RWPE1 (cell line): ENCODE measurements at regions not wholly inside any gene's neighbourhood (a gene's known extent, or its start where the extent isn't known, plus 50 kb on each side); places are given as distances from the start of the nearest gene placed in this dataset.

Experiments used
- CTCF ChIA-PET: fragments of 350-600 bp; sonication (Branson Sonifier 250); formaldehyde crosslinking; extraction: SDS; loops from one replicate; lab custom pipeline; 2021; lab: Yijun Ruan, JAX
- POLR2A ChIA-PET: fragments of 400-600 bp; formaldehyde crosslinking; extraction: SDS; loops from one replicate; lab custom pipeline; 2020; ENCODE audit warnings: antibody characterized with exemption; ENCODE audit not compliant: low non-redundant PET; lab: Yijun Ruan, JAX
- DNase-seq: peaks from one replicate; pipeline ENCODE4 v3.0.0; 2012; ENCODE audit warnings: low spot score
- H3K27ac ChIP-seq: fragments of 450-650 bp; 2 replicates; pipeline ENCODE4 v1.5.1; 2017
- CTCF ChIP-seq: fragments of 450-650 bp; conservative IDR thresholded peaks from 2 replicates; pipeline ENCODE4 v1.5.1; 2017; ENCODE audit warnings: low read depth, mild to moderate bottlenecking

- no peak for DNase-seq
- CTCF ChIA-PET: no interaction called here
- POLR2A ChIA-PET: no interaction called here
- TF ChIP-seq CTCF: no peak
- no peak overlapping the region for H3K27ac ChIP-seq
Observed at GRCh38 chr3:144791034-144791433, 819.4 kb downstream of the DIPK2A start.

GRCh38 chr3:144801890-144802289 lies 830.3 kb downstream of the DIPK2A start:
- ChIA-PET CTCF (interaction anchor here (0.6 kb wide), 2 partner anchors 83 to 501 kb away, joined by 3 to 4 read pairs; no protein-coding TSS in a partner anchor), POLR2A (no interaction called here)
- DNase-seq: no peak
- H3K27ac ChIP-seq: no peak overlapping the region
- no peak for TF ChIP-seq CTCF

GRCh38 chr3:144809380-144809779 lies 837.8 kb downstream of the DIPK2A start:
- ChIA-PET CTCF (no interaction called here), POLR2A (no interaction called here)
- no peak overlapping the region for H3K27ac ChIP-seq
- TF ChIP-seq CTCF: no peak
- DNase-seq: no peak

GRCh38 chr3:144810160-144810559 lies 838.5 kb downstream of the DIPK2A start:
- CTCF ChIA-PET: interaction anchor here (0.6 kb wide), 1 partner anchor 705 kb away, joined by 4 read pairs; no protein-coding TSS in a partner anchor
- DNase-seq: no peak
- POLR2A ChIA-PET: no interaction called here
- H3K27ac ChIP-seq: no peak overlapping the region
- TF ChIP-seq CTCF: no peak

- no peak for DNase-seq
- no peak for TF ChIP-seq CTCF
- ChIA-PET POLR2A (no interaction called here), CTCF (no interaction called here)
- H3K27ac ChIP-seq: no peak overlapping the region
Observed at GRCh38 chr3:144815655-144816054, 844.0 kb downstream of the DIPK2A start.

- no peak for DNase-seq
- CTCF ChIA-PET: interaction anchor here (0.7 kb wide), 1 partner anchor 12 kb away, joined by 4 read pairs; no protein-coding TSS in a partner anchor
- H3K27ac ChIP-seq: no peak overlapping the region
- POLR2A ChIA-PET: no interaction called here
- no peak for TF ChIP-seq CTCF
Observed at GRCh38 chr3:144816323-144816722, 844.7 kb downstream of the DIPK2A start.
